ENCODE measurements at regions not wholly inside any gene's neighbourhood (a gene's known extent, or its start where the extent isn't known, plus 50 kb on each side); places are given as distances from the start of the nearest gene placed in this dataset.

GRCh38 chr2:153197402-153198386 is 280.9 kb downstream of the RPRM start:
- no peak for DNase-seq (ENCODE audit: extremely low read depth, low read depth)
- TF ChIP-seq CTCF (IDR thresholded peaks at IDR 0.05; ENCODE audit: low read depth, low read length): no peak

- no peak for DNase-seq (ENCODE audit: extremely low read depth, low read depth)
- no peak for TF ChIP-seq CTCF (IDR thresholded peaks at IDR 0.05; ENCODE audit: low read depth, low read length)
These were observed 282.0 kb downstream of the RPRM start for GRCh38 chr2:153196378-153197058.

GRCh38 chr2:153195342-153195741 is 283.2 kb downstream of the RPRM start:
- no peak for DNase-seq (ENCODE audit: extremely low read depth, low read depth)
- TF ChIP-seq CTCF (IDR thresholded peaks at IDR 0.05; ENCODE audit: low read depth, low read length): no peak

GRCh38 chr2:153189091-153189888 is 289.3 kb downstream of the RPRM start:
- DNase-seq (ENCODE audit: extremely low read depth, low read depth): no peak
- TF ChIP-seq CTCF (IDR thresholded peaks at IDR 0.05; ENCODE audit: low read depth, low read length): no peak

GRCh38 chr2:153179808-153180207 is 298.8 kb downstream of the RPRM start:
- TF ChIP-seq CTCF (IDR thresholded peaks at IDR 0.05; ENCODE audit: low read depth, low read length): no peak
- no peak for DNase-seq (ENCODE audit: extremely low read depth, low read depth)

GRCh38 chr2:153169609-153170008 is 309.0 kb downstream of the RPRM start:
- no peak for DNase-seq (ENCODE audit: extremely low read depth, low read depth)
- no peak for TF ChIP-seq CTCF (IDR thresholded peaks at IDR 0.05; ENCODE audit: low read depth, low read length)

All from AG09319 (cell line).